Spleen (tissue), 7 donors: ENCODE measurements at regions not wholly inside any gene's neighbourhood (a gene's known extent, or its start where the extent isn't known, plus 50 kb on each side); places are given as distances from the start of the nearest gene placed in this dataset.

ENCODE experiments used
- CTCF ChIP-seq, 11 experiments: fragments of 200-600 bp in 7 of 11; fragments of 450-650 bp in 4 of 11; sonication (generic) in 4 of 11; IDR thresholded peaks in 8 of 11; conservative IDR thresholded peaks in 3 of 11; 1 replicate in 7 of 11; 2 replicates in 4 of 11; pipeline versions ENCODE4 v1.4.0 to v1.8.0; 2016 to 2021; ENCODE audit warnings: antibody characterized with exemption in 11 of 11, inconsistent platforms in 4 of 11, mild to moderate bottlenecking in 1 of 11
- POLR2A ChIP-seq, 3 donors: fragments of 450-650 bp; IDR thresholded peaks; one replicate each; pipeline ENCODE4 v1.5.1; 2017; ENCODE audit warnings: antibody characterized with exemption in 3 of 3, mild to moderate bottlenecking in 1 of 3
- donor health status: DM: no; HTN: no; CAD: no; lungs with moderate emphysema.
- donor health status: DM: no; HTN: no; CAD: no.
- donor health status: DM: no; HTN: no; CAD: no.

GRCh38 chr3:82568776-82569338 lies 807.4 kb upstream of the GBE1 start:
- TF ChIP-seq CTCF (IDR thresholded peaks at IDR 0.05 in 8 of 11, conservative IDR thresholded peaks at IDR 0.05 in 3 of 11) (no peak), POLR2A (IDR thresholded peaks at IDR 0.05) (no peak)
